MM.1S (cell line): ENCODE measurements at regions not wholly inside any gene's neighbourhood (a gene's known extent, or its start where the extent isn't known, plus 50 kb on each side); places are given as distances from the start of the nearest gene placed in this dataset.

Experiments
- DNase-seq: peaks from one replicate; pipeline ENCODE4 v3.0.0-alpha.2; 2015
- H2AFZ ChIP-seq: fragments of 300-600 bp; sonication (generic); 2 replicates; pipeline ENCODE4 v1.6.0; 2016; ENCODE audit warnings: antibody characterized with exemption, low read length
- H3F3A ChIP-seq: fragments of 300-600 bp; sonication (generic); 2 replicates; pipeline ENCODE4 v1.6.1; 2016; ENCODE audit warnings: mild to moderate bottlenecking, antibody characterized with exemption, low read length, moderate library complexity, mixed read lengths; ENCODE audit not compliant: insufficient read depth
- H3K27ac ChIP-seq: fragments of 300-600 bp; sonication (generic); 2 replicates; pipeline ENCODE4 v1.5.1; 2016; ENCODE audit warnings: mild to moderate bottlenecking, low read length
- H3K27me3 ChIP-seq: fragments of 300-600 bp; sonication (generic); replicated peaks from 2 replicates; pipeline ENCODE4 v1.6.0; 2016; ENCODE audit warnings: low read length; ENCODE audit not compliant: insufficient read depth
- H3K36me3 ChIP-seq: fragments of 300-600 bp; sonication (generic); replicated peaks from 2 replicates; pipeline ENCODE4 v1.6.1; 2016; ENCODE audit warnings: mild to moderate bottlenecking, low read length, mixed read lengths; ENCODE audit not compliant: insufficient read depth
- H3K4me1 ChIP-seq: fragments of 300-600 bp; sonication (generic); 2 replicates; pipeline ENCODE4 v1.6.1; 2016; ENCODE audit warnings: low read length, mixed read lengths
- H3K4me2 ChIP-seq: fragments of 300-600 bp; sonication (generic); 2 replicates; pipeline ENCODE4 v1.6.0; 2016; ENCODE audit warnings: low read depth, low read length
- H3K4me3 ChIP-seq: fragments of 300-600 bp; sonication (generic); 2 replicates; pipeline ENCODE4 v1.5.1; 2016; ENCODE audit warnings: low read length, mixed read lengths
- H3K79me2 ChIP-seq: fragments of 300-600 bp; sonication (generic); 2 replicates; pipeline ENCODE4 v1.6.1; 2016; ENCODE audit warnings: mixed run types, low read length, mixed read lengths
- H3K9ac ChIP-seq: fragments of 300-600 bp; sonication (generic); 2 replicates; pipeline ENCODE4 v1.6.1; 2016; ENCODE audit warnings: low read length, mixed read lengths
- H3K9me2 ChIP-seq: fragments of 300-600 bp; sonication (generic); replicated peaks from 2 replicates; pipeline ENCODE4 v1.6.1; 2016; ENCODE audit warnings: mild to moderate bottlenecking, low read length, mixed read lengths; ENCODE audit not compliant: insufficient read depth
- H3K9me3 ChIP-seq: fragments of 300-600 bp; sonication (generic); replicated peaks from 2 replicates; pipeline ENCODE4 v1.6.1; 2016; ENCODE audit warnings: mild to moderate bottlenecking, low read length, mixed read lengths; ENCODE audit not compliant: insufficient read depth
- H4K20me1 ChIP-seq: fragments of 300-600 bp; sonication (generic); 2 replicates; pipeline ENCODE4 v1.6.1; 2016; ENCODE audit warnings: mild to moderate bottlenecking, low read length, moderate library complexity, mixed read lengths; ENCODE audit not compliant: insufficient read depth
- EZH2 ChIP-seq: fragments of 300-600 bp; sonication (generic); optimal IDR thresholded peaks from 2 replicates; pipeline ENCODE3; 2017; ENCODE audit warnings: low read depth, mild to moderate bottlenecking, antibody characterized with exemption, low read length, mixed read lengths
- EZH2phosphoT487 ChIP-seq: fragments of 300-600 bp; sonication (generic); IDR thresholded peaks from 2 replicates; pipeline ENCODE4 v1.6.1; 2018; ENCODE audit warnings: antibody characterized with exemption, low read length
- TF ChIP-seq, protein P1 (sequence below): fragments of 300-600 bp; sonication (generic); IDR thresholded peaks from 2 replicates; pipeline ENCODE4 v1.5.1; 2016; ENCODE audit warnings: antibody characterized with exemption, low read length, mixed read lengths

DNA sequence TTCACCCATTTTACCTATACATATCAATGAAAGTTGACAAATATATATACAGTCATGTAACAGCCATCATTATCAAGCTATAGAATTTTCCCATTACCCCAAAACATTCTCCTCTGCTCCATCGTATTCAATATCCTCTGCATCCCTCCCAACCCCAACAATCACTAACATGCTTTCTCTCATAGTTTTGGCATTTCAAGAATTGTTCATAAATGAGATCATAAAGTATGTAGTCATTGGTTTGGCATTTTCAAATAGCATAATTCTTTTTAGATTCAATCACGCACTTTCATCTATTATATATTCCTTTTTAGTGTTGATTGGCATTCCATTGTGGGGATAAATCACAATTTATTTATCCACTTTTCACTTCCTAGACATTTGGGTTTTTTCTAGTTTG lies 866.0 kb upstream of the TMEM132C start:
- Histone ChIP-seq H3K4me1 (no peaks in the 10 kb centered on the region), H2AFZ (no peak overlapping the region), H3K4me2 (no peak overlapping the region)

DNA sequence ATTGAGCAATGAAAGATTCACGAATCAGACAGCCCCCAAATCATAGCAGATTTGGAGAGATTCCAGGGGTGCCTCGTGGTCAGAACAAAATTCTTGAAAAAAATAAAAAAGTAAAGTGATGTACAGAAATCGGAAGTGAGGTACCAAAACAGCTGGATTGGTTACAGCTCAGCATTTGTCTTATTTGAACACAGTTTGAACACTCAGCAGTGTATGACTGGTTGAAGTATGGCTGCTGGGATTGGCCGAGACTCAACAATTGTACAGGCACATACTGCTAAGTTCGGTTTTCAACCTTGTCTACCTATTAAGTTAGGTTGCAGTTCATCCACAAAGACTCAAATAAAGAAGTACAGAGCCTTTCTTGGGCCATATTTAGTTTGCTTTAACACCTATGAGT lies 865.4 kb upstream of the TMEM132C start:
- H3K9me2 ChIP-seq = no peaks in the 10 kb centered on the region
- no peak overlapping the region for H3K9ac ChIP-seq
- H3K27ac ChIP-seq = no peak overlapping the region
- H3K79me2 ChIP-seq = no peaks in the 10 kb centered on the region
- no peaks in the 10 kb centered on the region for H3K9me3 ChIP-seq
- no peaks in the 10 kb centered on the region for H3F3A ChIP-seq
- TF ChIP-seq EZH2phosphoT487 (no peak), EZH2 (no peak)
- TF ChIP-seq, protein P1, sequence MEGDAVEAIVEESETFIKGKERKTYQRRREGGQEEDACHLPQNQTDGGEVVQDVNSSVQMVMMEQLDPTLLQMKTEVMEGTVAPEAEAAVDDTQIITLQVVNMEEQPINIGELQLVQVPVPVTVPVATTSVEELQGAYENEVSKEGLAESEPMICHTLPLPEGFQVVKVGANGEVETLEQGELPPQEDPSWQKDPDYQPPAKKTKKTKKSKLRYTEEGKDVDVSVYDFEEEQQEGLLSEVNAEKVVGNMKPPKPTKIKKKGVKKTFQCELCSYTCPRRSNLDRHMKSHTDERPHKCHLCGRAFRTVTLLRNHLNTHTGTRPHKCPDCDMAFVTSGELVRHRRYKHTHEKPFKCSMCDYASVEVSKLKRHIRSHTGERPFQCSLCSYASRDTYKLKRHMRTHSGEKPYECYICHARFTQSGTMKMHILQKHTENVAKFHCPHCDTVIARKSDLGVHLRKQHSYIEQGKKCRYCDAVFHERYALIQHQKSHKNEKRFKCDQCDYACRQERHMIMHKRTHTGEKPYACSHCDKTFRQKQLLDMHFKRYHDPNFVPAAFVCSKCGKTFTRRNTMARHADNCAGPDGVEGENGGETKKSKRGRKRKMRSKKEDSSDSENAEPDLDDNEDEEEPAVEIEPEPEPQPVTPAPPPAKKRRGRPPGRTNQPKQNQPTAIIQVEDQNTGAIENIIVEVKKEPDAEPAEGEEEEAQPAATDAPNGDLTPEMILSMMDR = no peak
- no peak for DNase-seq
- H3K4me3 ChIP-seq = no peak overlapping the region
- no peaks in the 10 kb centered on the region for H3K27me3 ChIP-seq
- H3K4me2 ChIP-seq = no peak overlapping the region
- H4K20me1 ChIP-seq = no peaks in the 10 kb centered on the region
- H3K4me1 ChIP-seq = no peaks in the 10 kb centered on the region
- H3K36me3 ChIP-seq = no peaks in the 10 kb centered on the region
- H2AFZ ChIP-seq = no peak overlapping the region

More for the DNA sequence above, 866.0 kb upstream of the TMEM132C start:
- Histone ChIP-seq H3K27me3 (no peaks in the 10 kb centered on the region), H3K36me3 (no peaks in the 10 kb centered on the region), H3K27ac (no peak overlapping the region), H3K9ac (no peak overlapping the region), H3K4me3 (no peak overlapping the region), H3K9me2 (no peaks in the 10 kb centered on the region), H3F3A (no peaks in the 10 kb centered on the region), H3K79me2 (no peaks in the 10 kb centered on the region), H3K9me3 (no peaks in the 10 kb centered on the region), H4K20me1 (no peaks in the 10 kb centered on the region)
- TF ChIP-seq EZH2 (no peak), EZH2phosphoT487 (no peak)
- TF ChIP-seq, protein P1 = no peak
- no peak for DNase-seq

- no peaks in the 10 kb centered on the region for H3K9me3 ChIP-seq
- no peaks in the 10 kb centered on the region for H3K36me3 ChIP-seq
- DNase-seq = no peak
- no peak overlapping the region for H2AFZ ChIP-seq
- no peaks in the 10 kb centered on the region for H3K27me3 ChIP-seq
- H3K79me2 ChIP-seq = no peaks in the 10 kb centered on the region
- no peak overlapping the region for H3K9ac ChIP-seq
- H3K27ac ChIP-seq = no peak overlapping the region
- H3F3A ChIP-seq = no peaks in the 10 kb centered on the region
- no peak overlapping the region for H3K4me3 ChIP-seq
- no peaks in the 10 kb centered on the region for H4K20me1 ChIP-seq
- H3K4me2 ChIP-seq = no peak overlapping the region
- no peak for TF ChIP-seq EZH2phosphoT487
- no peak for TF ChIP-seq EZH2
- TF ChIP-seq, protein P1 = no peak
- H3K4me1 ChIP-seq = no peaks in the 10 kb centered on the region
- no peaks in the 10 kb centered on the region for H3K9me2 ChIP-seq
Observed at GRCh38 chr12:127411166-127411915, 855.6 kb upstream of the TMEM132C start.
